Psoas muscle (tissue), 7 donors: ENCODE measurements at regions not wholly inside any gene's neighbourhood (a gene's known extent, or its start where the extent isn't known, plus 50 kb on each side); places are given as distances from the start of the nearest gene placed in this dataset.

Experiments
- ATAC-seq, 4 donors: fragments of 200-7000 bp; cut with Tn5 transposase; one replicate each; pipeline ENCODE4 v1.9.1; 2020; ENCODE audit warnings: moderate library complexity in 3 of 4, mild to moderate bottlenecking in 2 of 4
- DNase-seq, 2 donors: peaks; one replicate each; pipeline ENCODE4 v3.0.0-alpha.2; 2020
- H3K27ac ChIP-seq: fragments of 200-600 bp; one replicate; pipeline ENCODE4 v1.8.0; 2022
- H3K27me3 ChIP-seq, 3 donors: fragments of 200-600 bp in 1 of 3; one replicate each; pipeline versions ENCODE4 v1.6.1 to v1.8.0; 2013 to 2022; ENCODE audit warnings: low read length in 2 of 3, mild to moderate bottlenecking in 2 of 3, moderate library complexity in 1 of 3; ENCODE audit not compliant: insufficient read depth in 3 of 3
- H3K36me3 ChIP-seq, 2 donors: fragments of 200-600 bp in 1 of 2; one replicate each; pipeline versions ENCODE4 v1.6.1 to v1.8.0; 2013 to 2022; ENCODE audit warnings: low read depth in 1 of 2, mild to moderate bottlenecking in 1 of 2, moderate library complexity in 1 of 2; ENCODE audit not compliant: insufficient read depth in 1 of 2
- H3K4me1 ChIP-seq: fragments of 200-600 bp; one replicate; pipeline ENCODE4 v1.8.0; 2022
- H3K4me3 ChIP-seq: fragments of 200-600 bp; one replicate; pipeline ENCODE4 v1.8.0; 2022; ENCODE audit warnings: mild to moderate bottlenecking
- H3K9me3 ChIP-seq: fragments of 200-600 bp; one replicate; pipeline ENCODE4 v1.8.0; 2022
- WGBS, 3 donors: extraction: QIAGEN DNeasy Blood & Tissue Kit; methylation state at CpG; one replicate each; pipeline versions ENCODE4 v1.1.6 to v1.1.7; 2013; 5-methylcytosine and 5-hydroxymethylcytosine counted together
- intact Hi-C, 2 donors: fragments of 100-400 bp; cut with DNase I; formaldehyde crosslinking; loops; one replicate each; pipeline versions ENCODE4 v1.11.0 to v1.14.2; 2022
- TF ChIP-seq, protein P1 (sequence below): fragments of 200-600 bp; IDR thresholded peaks from one replicate; pipeline ENCODE4 v1.8.0; 2022; ENCODE audit warnings: antibody characterized with exemption
- donor health status: healthy with polysubstance abuse.
- donor health status: DM: no; HTN: no; CAD: no; lungs with moderate emphysema.
- donor health status: Bipolar disorder and iron deficiency.
- donor health status: healthy.
- donor health status: DM: yes; HTN: yes; CAD: no.
- donor health status: DM: no; HTN: no; CAD: no.
- donor health status: DM: yes; HTN: yes; CAD: no.

DNA sequence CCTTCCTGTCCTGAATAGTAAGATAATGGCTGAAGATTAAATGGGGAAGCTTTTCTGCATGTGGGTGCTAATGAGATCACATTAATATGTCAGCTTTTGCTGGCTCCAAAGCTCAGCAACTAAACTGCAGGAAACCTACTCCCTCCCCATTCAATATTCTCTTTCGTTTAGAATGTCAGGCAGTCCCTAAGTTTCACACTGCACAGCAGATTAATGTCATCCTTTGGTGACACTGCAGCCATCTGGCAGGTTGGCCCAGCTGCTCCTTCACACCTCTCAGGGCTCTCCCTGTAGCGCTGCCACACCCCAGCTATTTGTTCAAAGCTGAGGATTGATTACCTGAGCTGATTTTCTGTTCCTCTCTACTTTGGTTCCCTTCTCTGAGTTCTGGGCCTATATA lies 110.5 kb downstream of the KDR start:
- no peaks in the 10 kb centered on the region for H3K36me3 ChIP-seq
- H3K27ac ChIP-seq, result no peak overlapping the region

DNA sequence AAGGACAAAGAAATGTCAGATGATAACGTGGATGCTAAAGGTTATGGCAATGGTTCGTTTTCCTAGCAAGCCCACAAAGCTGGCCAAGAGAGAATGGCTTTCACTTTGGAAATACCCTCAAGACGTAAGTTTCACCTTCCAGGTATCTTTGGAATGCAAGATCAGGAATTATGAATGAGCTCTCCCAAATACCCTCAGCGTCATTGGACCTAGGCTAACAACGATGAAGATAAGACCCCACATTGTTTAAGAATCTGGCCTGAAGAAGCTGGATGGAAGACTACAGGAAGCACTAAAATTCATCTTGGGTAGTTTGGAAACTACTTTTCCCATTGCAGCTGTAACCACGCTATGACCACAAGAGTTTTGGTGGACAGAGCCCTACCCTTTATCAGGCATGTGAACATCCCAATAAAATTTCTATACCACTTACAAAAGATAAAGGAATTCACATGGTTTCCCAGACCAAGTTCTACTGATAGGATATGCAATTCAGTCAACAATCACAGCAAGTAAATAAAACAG lies 111.9 kb downstream of the KDR start:
- WGBS, 3 donors, result 50 to 61% (median 56%) methylated on average over 6 of the region's 6 CpGs
- no peak for ATAC-seq
- DNase-seq, result no peak
- Histone ChIP-seq H3K27ac (no peak overlapping the region), H3K9me3 (no peaks in the 10 kb centered on the region), H3K4me1 (no peaks in the 10 kb centered on the region), H3K27me3 (no peaks in the 10 kb centered on the region), H3K4me3 (no peak overlapping the region), H3K36me3 (no peaks in the 10 kb centered on the region)
- intact Hi-C loops, result no loop called here
- TF ChIP-seq, protein P1, sequence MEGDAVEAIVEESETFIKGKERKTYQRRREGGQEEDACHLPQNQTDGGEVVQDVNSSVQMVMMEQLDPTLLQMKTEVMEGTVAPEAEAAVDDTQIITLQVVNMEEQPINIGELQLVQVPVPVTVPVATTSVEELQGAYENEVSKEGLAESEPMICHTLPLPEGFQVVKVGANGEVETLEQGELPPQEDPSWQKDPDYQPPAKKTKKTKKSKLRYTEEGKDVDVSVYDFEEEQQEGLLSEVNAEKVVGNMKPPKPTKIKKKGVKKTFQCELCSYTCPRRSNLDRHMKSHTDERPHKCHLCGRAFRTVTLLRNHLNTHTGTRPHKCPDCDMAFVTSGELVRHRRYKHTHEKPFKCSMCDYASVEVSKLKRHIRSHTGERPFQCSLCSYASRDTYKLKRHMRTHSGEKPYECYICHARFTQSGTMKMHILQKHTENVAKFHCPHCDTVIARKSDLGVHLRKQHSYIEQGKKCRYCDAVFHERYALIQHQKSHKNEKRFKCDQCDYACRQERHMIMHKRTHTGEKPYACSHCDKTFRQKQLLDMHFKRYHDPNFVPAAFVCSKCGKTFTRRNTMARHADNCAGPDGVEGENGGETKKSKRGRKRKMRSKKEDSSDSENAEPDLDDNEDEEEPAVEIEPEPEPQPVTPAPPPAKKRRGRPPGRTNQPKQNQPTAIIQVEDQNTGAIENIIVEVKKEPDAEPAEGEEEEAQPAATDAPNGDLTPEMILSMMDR, result no peak

More for the DNA sequence above, 110.5 kb downstream of the KDR start:
- TF ChIP-seq, protein P1, result no peak
- no peak for DNase-seq
- H3K4me3 ChIP-seq, result no peak overlapping the region
- ATAC-seq, result no peak
- intact Hi-C loops, result no loop called here
- no peaks in the 10 kb centered on the region for H3K27me3 ChIP-seq
- H3K4me1 ChIP-seq, result no peaks in the 10 kb centered on the region
- H3K9me3 ChIP-seq, result no peaks in the 10 kb centered on the region
- 18 to 40% (median 27%) methylated on average over 2 of the region's 2 CpGs for WGBS, 3 donors

DNA sequence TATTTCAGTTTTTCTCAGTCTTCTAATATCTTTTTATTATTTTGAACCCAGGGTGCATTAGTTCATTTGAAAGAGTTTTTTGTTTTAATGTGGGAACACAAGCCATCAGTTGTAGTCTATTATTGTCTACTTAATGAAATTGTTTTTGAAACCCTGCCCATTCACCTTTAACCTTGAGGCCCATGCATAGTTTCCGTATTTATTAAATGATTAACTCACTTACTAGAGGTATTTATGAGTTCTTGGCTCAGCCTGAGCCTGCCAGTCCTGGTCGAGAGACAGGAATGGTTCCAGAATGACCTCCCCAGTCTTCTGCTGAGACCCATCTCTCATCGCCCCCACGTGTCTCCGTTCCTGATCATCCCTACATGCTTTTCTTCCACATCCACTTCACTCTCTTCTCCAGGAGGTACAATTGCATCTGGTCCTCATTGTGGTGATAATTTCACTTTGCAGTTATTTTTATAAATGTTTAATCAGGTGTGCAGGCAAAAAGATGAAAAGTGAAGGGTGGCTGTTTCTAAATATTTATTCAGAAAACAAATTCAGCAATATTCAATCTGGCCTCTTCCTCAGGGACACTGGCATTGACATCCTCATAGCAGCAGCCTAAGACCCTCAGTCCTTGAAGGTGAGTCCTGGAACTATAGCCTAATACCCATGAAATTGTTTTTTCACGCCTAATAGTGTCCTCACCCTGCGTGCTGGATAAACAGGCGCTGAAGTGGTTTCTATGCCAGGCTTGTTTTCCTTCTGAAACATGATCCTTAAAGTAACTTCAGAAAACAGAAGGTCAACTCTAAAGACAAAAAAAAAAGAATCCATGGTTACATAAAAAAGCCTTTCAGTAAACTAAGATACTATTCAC lies 112.8 kb downstream of the KDR start:
- no peaks in the 10 kb centered on the region for H3K27me3 ChIP-seq
- no peaks in the 10 kb centered on the region for H3K36me3 ChIP-seq
- ATAC-seq (no peak), DNase-seq (no peak)
- 39 to 44% (median 41%) methylated on average over 8 of the region's 8 CpGs for WGBS, 3 donors
- H3K27ac ChIP-seq, result no peak overlapping the region
- H3K9me3 ChIP-seq, result no peaks in the 10 kb centered on the region
- no peak overlapping the region for H3K4me3 ChIP-seq
- H3K4me1 ChIP-seq, result no peaks in the 10 kb centered on the region
- TF ChIP-seq, protein P1, result no peak
- intact Hi-C loops, result no loop called here

DNA sequence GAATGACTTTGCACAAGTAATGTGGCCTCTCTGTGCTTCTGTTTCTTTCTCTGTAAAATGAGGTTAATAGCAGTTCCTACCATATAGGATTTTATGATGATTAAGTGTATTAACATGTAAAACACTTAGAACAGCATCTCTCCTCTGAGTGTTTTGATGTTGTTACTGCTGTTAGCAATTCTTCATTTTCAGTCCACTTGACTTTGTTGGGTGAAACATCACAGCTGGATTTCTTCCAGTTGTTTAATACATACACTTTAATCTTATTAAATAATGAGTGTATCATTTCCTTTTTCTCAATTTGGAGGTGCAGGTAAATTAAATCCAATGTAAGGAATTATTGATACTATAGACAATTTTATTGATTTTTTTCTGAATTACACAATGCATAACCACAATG lies 113.6 kb downstream of the KDR start:
- no peak for DNase-seq
- Histone ChIP-seq H3K9me3 (no peaks in the 10 kb centered on the region), H3K4me3 (no peak overlapping the region), H3K36me3 (no peaks in the 10 kb centered on the region), H3K27ac (no peak overlapping the region), H3K4me1 (no peaks in the 10 kb centered on the region), H3K27me3 (no peaks in the 10 kb centered on the region)
- TF ChIP-seq, protein P1, result no peak
- intact Hi-C loops, result no loop called here
- no peak for ATAC-seq

DNA sequence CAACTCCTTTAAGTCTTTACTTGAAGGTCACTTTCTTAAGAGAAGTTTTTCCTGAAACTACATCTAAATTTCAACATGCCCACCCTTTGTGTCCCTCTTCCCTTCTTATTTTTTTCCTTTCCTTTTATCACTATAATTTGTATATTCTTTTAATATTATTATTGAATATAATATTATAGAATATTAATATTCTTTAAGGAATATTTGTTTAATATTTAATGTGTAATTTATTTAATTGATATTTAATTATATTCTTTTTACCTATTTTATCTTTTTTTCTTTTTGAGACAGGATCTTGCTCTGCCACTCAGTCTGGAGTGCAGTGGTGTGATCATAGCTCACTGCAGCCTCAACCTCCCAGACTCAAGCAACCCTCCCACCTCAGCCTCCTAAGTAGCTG lies 114.8 kb downstream of the KDR start:
- H3K4me1 ChIP-seq, result no peaks in the 10 kb centered on the region
- H3K36me3 ChIP-seq, result no peaks in the 10 kb centered on the region
- H3K4me3 ChIP-seq, result no peak overlapping the region
- no peak for DNase-seq
- H3K27me3 ChIP-seq, result no peaks in the 10 kb centered on the region
- intact Hi-C loops, result no loop called here
- no peak overlapping the region for H3K27ac ChIP-seq
- no peaks in the 10 kb centered on the region for H3K9me3 ChIP-seq
- no peak for ATAC-seq
- TF ChIP-seq, protein P1, result no peak
